ENCODE measurements at regions not wholly inside any gene's neighbourhood (a gene's known extent, or its start where the extent isn't known, plus 50 kb on each side); places are given as distances from the start of the nearest gene placed in this dataset.

GRCh38 chr10:44835300-44835699 lies 75.8 kb upstream of the TMEM72 start:
- TF ChIP-seq, protein P1, sequence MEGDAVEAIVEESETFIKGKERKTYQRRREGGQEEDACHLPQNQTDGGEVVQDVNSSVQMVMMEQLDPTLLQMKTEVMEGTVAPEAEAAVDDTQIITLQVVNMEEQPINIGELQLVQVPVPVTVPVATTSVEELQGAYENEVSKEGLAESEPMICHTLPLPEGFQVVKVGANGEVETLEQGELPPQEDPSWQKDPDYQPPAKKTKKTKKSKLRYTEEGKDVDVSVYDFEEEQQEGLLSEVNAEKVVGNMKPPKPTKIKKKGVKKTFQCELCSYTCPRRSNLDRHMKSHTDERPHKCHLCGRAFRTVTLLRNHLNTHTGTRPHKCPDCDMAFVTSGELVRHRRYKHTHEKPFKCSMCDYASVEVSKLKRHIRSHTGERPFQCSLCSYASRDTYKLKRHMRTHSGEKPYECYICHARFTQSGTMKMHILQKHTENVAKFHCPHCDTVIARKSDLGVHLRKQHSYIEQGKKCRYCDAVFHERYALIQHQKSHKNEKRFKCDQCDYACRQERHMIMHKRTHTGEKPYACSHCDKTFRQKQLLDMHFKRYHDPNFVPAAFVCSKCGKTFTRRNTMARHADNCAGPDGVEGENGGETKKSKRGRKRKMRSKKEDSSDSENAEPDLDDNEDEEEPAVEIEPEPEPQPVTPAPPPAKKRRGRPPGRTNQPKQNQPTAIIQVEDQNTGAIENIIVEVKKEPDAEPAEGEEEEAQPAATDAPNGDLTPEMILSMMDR (IDR thresholded peaks at IDR 0.05) = no peak
- no peak for TF ChIP-seq EZH2 (IDR thresholded peaks at IDR 0.05; ENCODE audit: borderline replicate concordance, insufficient read depth, low read depth, low read length, poor library complexity, severe bottlenecking)

All from B cell (primary cell).